Activated CD8-positive, alpha-beta T cell treated with anti-CD3 and anti-CD28 coated beads, Interleukin-2, amount 10 ng/mL, durations not matched to agents 7 days and 5 days (primary cell): ENCODE measurements at regions not wholly inside any gene's neighbourhood (a gene's known extent, or its start where the extent isn't known, plus 50 kb on each side); places are given as distances from the start of the nearest gene placed in this dataset.

Experiments used
- ATAC-seq: fragments of 150-1000 bp; cut with Tn5 transposase; one replicate; pipeline ENCODE4 v1.10.0; 2021; ENCODE audit warnings: moderate library complexity
- CTCF ChIA-PET: fragments of 350-600 bp; sonication (Branson Sonifier 250); formaldehyde crosslinking; loops from one replicate; lab custom pipeline; 2021; ENCODE audit warnings: antibody characterized with exemption; lab: Charles Lee
- POLR2A ChIA-PET: fragments of 350-600 bp; sonication (Branson Sonifier 250); formaldehyde crosslinking; loops from one replicate; lab custom pipeline; 2021; ENCODE audit warnings: antibody characterized with exemption; lab: Charles Lee
- DNase-seq: peaks from one replicate; pipeline ENCODE4 v3.0.0-alpha.2; 2020
- H3K27ac Mint-ChIP-seq: one replicate; pipeline ENCODE4 v1.8.0; 2021; ENCODE audit warnings: mild to moderate bottlenecking, mixed read lengths
- H3K27me3 Mint-ChIP-seq: one replicate; pipeline ENCODE4 v1.8.0; 2021; ENCODE audit warnings: low read depth, mixed read lengths
- H3K36me3 Mint-ChIP-seq: one replicate; pipeline ENCODE4 v1.8.0; 2021; ENCODE audit warnings: low read depth, mixed read lengths
- H3K4me1 Mint-ChIP-seq: one replicate; pipeline ENCODE4 v1.8.0; 2021; ENCODE audit warnings: low read depth, mixed read lengths
- H3K4me3 Mint-ChIP-seq: one replicate; pipeline ENCODE4 v1.8.0; 2021; ENCODE audit warnings: mild to moderate bottlenecking, mixed read lengths
- H3K9me3 Mint-ChIP-seq: one replicate; pipeline ENCODE4 v1.8.0; 2022; ENCODE audit warnings: mixed read lengths; ENCODE audit not compliant: insufficient read depth

DNA sequence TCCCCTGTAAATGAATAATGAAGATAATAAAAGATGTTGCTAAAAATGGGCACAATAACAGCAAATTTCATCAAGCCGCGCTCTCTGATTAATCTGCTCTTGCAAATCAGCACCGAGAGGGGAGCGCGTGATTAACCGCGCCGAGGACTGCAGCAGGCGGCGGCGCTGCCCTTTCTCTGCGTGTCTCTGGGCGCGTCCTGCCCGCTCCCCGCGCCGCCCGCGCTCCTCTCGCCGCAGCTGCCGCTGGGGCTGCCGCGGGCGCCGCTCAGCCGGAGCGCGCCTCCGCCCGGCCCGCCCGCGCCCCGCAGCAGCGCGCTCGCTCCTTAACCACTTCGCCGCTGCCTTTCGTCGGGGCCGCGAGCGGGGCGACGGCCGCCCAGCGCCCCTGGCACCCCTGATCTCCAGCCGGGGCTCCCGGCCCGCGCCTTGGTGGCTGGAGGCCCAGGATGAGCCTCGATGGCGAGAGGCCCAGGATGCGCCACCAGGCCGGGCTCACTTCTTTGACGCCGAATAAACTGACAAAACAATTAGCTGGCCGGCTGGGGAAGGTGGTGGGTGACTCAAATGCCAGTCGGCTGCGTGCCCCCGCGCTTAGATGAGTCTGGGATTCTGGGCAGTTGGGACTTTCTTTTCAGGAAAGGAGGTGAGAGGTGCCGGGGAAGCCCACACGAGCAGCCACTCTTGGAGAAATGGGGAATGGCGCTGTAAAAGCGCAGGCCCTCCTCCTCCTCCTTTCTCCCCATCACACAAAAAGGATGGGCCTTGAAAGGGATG is 221.4 kb upstream of the PKN2 start:
- Mint-ChIP-seq H3K27ac (no peak overlapping the region), H3K36me3 (no peaks in the 10 kb centered on the region), H3K4me1 (no peaks in the 10 kb centered on the region), H3K27me3 (peaks cover 15% of the 10 kb centered on the region), H3K9me3 (no peaks in the 10 kb centered on the region), H3K4me3 (no peak overlapping the region)
- ATAC-seq, result no peak
- CTCF ChIA-PET, result interaction anchor here (0.8 kb wide), 1 partner anchor 11 kb away, joined by 3 read pairs; no protein-coding TSS in a partner anchor
- no peak for DNase-seq
- POLR2A ChIA-PET, result no interaction called here

GRCh38 chr1:88463401-88463985 is 220.6 kb upstream of the PKN2 start:
- DNase-seq (no peak), ATAC-seq (no peak)
- H3K9me3 Mint-ChIP-seq, result no peaks in the 10 kb centered on the region
- H3K36me3 Mint-ChIP-seq, result no peaks in the 10 kb centered on the region
- no peak overlapping the region for H3K27ac Mint-ChIP-seq
- no peak overlapping the region for H3K4me3 Mint-ChIP-seq
- H3K4me1 Mint-ChIP-seq, result no peaks in the 10 kb centered on the region
- ChIA-PET POLR2A (no interaction called here), CTCF (interaction anchor here (0.8 kb wide), 1 partner anchor 11 kb away, joined by 3 read pairs; no protein-coding TSS in a partner anchor)
- peaks cover 15% of the 10 kb centered on the region for H3K27me3 Mint-ChIP-seq

GRCh38 chr1:88466011-88466410 is 218.1 kb upstream of the PKN2 start:
- ChIA-PET CTCF (no interaction called here), POLR2A (interaction anchor here (0.6 kb wide), 1 partner anchor 11 kb away, joined by 3 read pairs; no protein-coding TSS in a partner anchor)
- H3K4me1 Mint-ChIP-seq, result no peaks in the 10 kb centered on the region
- H3K9me3 Mint-ChIP-seq, result no peaks in the 10 kb centered on the region
- DNase-seq (no peak), ATAC-seq (no peak)
- no peaks in the 10 kb centered on the region for H3K36me3 Mint-ChIP-seq
- no peak overlapping the region for H3K4me3 Mint-ChIP-seq
- H3K27me3 Mint-ChIP-seq, result peaks cover 12% of the 10 kb centered on the region
- H3K27ac Mint-ChIP-seq, result no peak overlapping the region

DNA sequence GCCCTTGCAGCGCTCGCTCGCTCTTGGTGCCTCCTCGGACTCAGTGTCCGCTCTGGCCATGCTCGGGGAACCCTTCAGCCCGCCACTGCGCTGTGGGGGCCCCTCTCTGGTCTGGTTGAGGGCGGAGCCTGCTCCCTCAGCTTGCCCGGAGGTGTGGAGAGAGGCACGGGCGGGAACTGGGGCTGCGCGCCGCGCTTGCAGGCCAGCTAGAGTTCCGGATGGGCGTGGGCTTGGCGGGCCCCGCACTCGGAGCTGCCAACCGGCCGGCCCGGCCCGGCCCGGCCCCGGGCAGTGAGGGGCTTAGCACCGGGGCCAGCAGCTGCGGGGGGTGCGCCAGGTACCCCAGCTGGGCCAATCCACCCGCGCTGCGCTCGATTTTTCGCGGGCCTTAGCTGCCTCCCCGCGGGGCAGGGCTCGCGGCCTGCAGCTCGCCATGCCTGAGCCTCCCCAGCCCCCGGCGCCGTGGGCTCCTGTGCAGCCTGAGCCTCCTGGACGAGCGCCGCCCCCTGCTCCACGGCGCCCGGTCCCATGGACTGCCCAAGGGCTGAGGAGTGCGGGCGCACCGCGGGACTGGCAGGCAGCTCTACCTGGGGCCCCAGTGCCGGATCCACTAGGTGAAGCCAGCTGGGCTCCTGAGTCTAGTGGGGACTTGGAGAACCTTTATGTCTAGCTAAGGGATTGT is 217.0 kb upstream of the PKN2 start:
- ChIA-PET POLR2A (no interaction called here), CTCF (no interaction called here)
- Mint-ChIP-seq H3K4me3 (no peak overlapping the region), H3K4me1 (no peaks in the 10 kb centered on the region), H3K27ac (no peak overlapping the region), H3K9me3 (no peaks in the 10 kb centered on the region), H3K36me3 (no peaks in the 10 kb centered on the region), H3K27me3 (peaks cover 12% of the 10 kb centered on the region)
- DNase-seq (no peak), ATAC-seq (no peak)

DNA sequence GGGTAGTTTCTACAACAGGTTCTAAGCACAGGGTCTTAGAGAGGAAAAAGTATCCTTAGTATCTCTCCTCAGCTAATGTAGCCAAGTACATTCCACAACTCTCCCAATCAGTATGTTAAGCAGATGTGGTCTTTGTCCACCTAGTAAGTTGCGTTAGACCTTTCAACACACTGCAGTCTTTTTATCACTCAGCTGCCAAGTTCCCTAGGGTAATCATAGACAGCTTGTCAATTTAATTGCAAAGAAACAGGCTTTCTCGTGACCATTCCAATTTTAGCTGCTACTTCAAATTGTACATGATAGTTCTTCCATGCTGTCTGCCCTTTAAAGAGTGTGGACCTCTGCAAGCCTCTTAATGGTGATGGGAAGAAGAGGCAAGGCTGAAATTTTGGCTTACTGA is 211.8 kb upstream of the PKN2 start:
- H3K36me3 Mint-ChIP-seq, result no peaks in the 10 kb centered on the region
- H3K27ac Mint-ChIP-seq, result no peak overlapping the region
- CTCF ChIA-PET, result no interaction called here
- no peak overlapping the region for H3K4me3 Mint-ChIP-seq
- H3K9me3 Mint-ChIP-seq, result no peaks in the 10 kb centered on the region
- no peak for ATAC-seq
- POLR2A ChIA-PET, result no interaction called here
- no peak for DNase-seq
- peaks cover 2% of the 10 kb centered on the region for H3K27me3 Mint-ChIP-seq
- H3K4me1 Mint-ChIP-seq, result no peaks in the 10 kb centered on the region

DNA sequence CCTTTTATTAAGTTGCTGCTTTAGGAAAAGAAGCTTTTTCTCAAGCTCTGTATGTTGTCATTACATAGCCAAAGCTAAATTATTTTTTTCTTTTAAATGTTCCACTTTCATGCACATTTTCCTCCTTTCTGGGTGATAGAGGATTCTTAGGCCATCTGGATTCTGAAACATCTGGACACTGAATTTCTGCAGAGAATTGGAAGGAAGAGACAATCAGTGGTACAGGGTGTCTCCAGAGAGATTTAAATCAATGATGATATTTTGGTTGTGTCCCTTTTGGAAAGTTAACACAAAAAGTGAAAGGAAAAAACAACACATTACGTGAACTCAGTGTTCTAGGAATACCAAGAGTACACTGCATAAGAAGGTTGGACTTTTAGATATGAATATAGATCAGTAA is 211.4 kb upstream of the PKN2 start:
- ChIA-PET CTCF (no interaction called here), POLR2A (no interaction called here)
- no peak overlapping the region for H3K4me3 Mint-ChIP-seq
- ATAC-seq, result no peak
- no peak overlapping the region for H3K27ac Mint-ChIP-seq
- H3K9me3 Mint-ChIP-seq, result no peaks in the 10 kb centered on the region
- H3K27me3 Mint-ChIP-seq, result peaks cover 2% of the 10 kb centered on the region
- no peaks in the 10 kb centered on the region for H3K36me3 Mint-ChIP-seq
- no peak for DNase-seq
- H3K4me1 Mint-ChIP-seq, result no peaks in the 10 kb centered on the region

DNA sequence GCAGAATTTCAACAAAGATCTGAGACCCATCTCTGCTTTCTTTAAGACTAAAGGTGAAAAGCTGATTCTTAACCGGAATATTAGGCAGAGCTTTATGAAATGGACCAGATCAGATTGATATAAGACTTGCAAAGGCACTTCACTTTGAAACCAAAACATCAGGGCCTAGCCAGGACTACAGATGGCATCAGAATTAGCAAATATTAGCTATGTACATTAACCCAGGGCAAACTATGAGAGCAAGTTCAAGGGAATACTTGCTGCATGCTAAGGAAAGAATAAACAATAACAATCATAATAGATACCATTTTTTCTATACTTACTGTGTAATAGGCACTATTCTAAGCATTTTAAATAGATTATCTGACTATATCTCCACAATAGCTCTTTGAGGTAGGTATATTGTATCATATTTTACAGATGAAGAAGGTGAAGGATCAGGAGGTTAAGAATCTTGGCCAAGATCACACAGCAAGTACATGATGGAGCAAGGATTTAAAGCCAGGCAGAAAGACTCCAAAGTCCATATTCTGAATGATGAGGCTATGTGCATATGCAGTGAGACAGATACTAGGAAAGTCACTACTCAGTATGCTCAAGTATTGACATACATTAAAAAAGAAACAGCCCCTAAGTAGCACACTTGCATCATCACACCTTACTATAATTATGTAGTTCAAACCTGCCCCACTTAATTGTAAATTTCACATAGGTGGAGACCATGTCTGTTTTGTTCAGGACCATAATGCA is 209.3 kb upstream of the PKN2 start:
- Mint-ChIP-seq H3K27ac (no peak overlapping the region), H3K36me3 (no peaks in the 10 kb centered on the region), H3K4me1 (no peaks in the 10 kb centered on the region), H3K9me3 (no peaks in the 10 kb centered on the region), H3K4me3 (no peak overlapping the region), H3K27me3 (peaks cover 2% of the 10 kb centered on the region)
- ChIA-PET POLR2A (no interaction called here), CTCF (interaction anchor here (0.8 kb wide), 1 partner anchor 11 kb away, joined by 3 read pairs; no protein-coding TSS in a partner anchor)
- no peak for DNase-seq
- ATAC-seq, result no peak

GRCh38 chr1:88484881-88485280 is 199.2 kb upstream of the PKN2 start:
- CTCF ChIA-PET, result no interaction called here

GRCh38 chr1:88488237-88488636 is 195.8 kb upstream of the PKN2 start:
- H3K9me3 Mint-ChIP-seq, result no peaks in the 10 kb centered on the region
- H3K27ac Mint-ChIP-seq, result no peak overlapping the region
- ChIA-PET CTCF (no interaction called here), POLR2A (no interaction called here)
- peaks cover 2% of the 10 kb centered on the region for H3K27me3 Mint-ChIP-seq
- no peaks in the 10 kb centered on the region for H3K4me1 Mint-ChIP-seq
- no peaks in the 10 kb centered on the region for H3K36me3 Mint-ChIP-seq
- no peak for ATAC-seq
- no peak for DNase-seq
- no peak overlapping the region for H3K4me3 Mint-ChIP-seq

More at GRCh38 chr1:88484881-88485280, 199.2 kb upstream of the PKN2 start:
- H3K4me3 Mint-ChIP-seq, result no peak overlapping the region
- no peak overlapping the region for H3K27ac Mint-ChIP-seq
- peaks cover 8% of the 10 kb centered on the region for H3K27me3 Mint-ChIP-seq
- POLR2A ChIA-PET, result no interaction called here
- ATAC-seq (no peak), DNase-seq (no peak)
- H3K9me3 Mint-ChIP-seq, result no peaks in the 10 kb centered on the region
- no peaks in the 10 kb centered on the region for H3K4me1 Mint-ChIP-seq
- no peaks in the 10 kb centered on the region for H3K36me3 Mint-ChIP-seq

GRCh38 chr1:88490676-88491075 is 193.4 kb upstream of the PKN2 start:
- Mint-ChIP-seq H3K4me1 (no peaks in the 10 kb centered on the region), H3K27me3 (no peaks in the 10 kb centered on the region), H3K36me3 (no peaks in the 10 kb centered on the region), H3K9me3 (no peaks in the 10 kb centered on the region), H3K4me3 (no peak overlapping the region), H3K27ac (no peak overlapping the region)
- ChIA-PET CTCF (no interaction called here), POLR2A (no interaction called here)
- ATAC-seq, result no peak
- no peak for DNase-seq

DNA sequence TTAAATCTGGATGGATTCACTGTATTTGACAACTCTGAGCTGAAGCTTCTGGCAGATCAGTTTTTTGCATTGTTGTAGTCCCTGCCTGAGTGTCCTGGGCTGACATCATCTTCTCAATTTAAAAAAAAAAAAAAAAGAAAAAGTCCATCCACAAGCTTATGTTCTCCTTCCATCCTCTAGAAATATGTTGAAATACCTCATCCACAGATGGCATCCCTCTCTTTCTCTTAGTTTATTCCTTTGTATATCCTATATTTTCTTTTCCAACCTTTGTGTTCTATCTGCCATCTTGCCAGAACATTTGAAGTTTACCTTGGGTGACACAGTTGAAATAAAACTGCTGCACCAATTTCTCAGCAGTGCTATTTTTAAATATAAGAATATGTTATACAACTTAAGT is 184.4 kb upstream of the PKN2 start:
- H3K9me3 Mint-ChIP-seq, result no peaks in the 10 kb centered on the region
- H3K27me3 Mint-ChIP-seq, result peaks cover 8% of the 10 kb centered on the region
- H3K4me3 Mint-ChIP-seq, result no peak overlapping the region
- ChIA-PET POLR2A (no interaction called here), CTCF (no interaction called here)
- H3K4me1 Mint-ChIP-seq, result no peaks in the 10 kb centered on the region
- no peak for DNase-seq
- no peaks in the 10 kb centered on the region for H3K36me3 Mint-ChIP-seq
- no peak for ATAC-seq
- H3K27ac Mint-ChIP-seq, result no peak overlapping the region
